Epidermal melanocyte (primary cell): ENCODE measurements at regions not wholly inside any gene's neighbourhood (a gene's known extent, or its start where the extent isn't known, plus 50 kb on each side); places are given as distances from the start of the nearest gene placed in this dataset.
"Not testable (repeated sequence)": the region's sequence is repeated elsewhere in the genome, so short reads cannot be mapped to it uniquely, and the experiment has no call there.

Experiments used
- DNase-seq: peaks from one replicate; pipeline ENCODE4 v3.0.0; 2011; ENCODE audit warnings: low spot score; ENCODE audit not compliant: insufficient read length

DNA sequence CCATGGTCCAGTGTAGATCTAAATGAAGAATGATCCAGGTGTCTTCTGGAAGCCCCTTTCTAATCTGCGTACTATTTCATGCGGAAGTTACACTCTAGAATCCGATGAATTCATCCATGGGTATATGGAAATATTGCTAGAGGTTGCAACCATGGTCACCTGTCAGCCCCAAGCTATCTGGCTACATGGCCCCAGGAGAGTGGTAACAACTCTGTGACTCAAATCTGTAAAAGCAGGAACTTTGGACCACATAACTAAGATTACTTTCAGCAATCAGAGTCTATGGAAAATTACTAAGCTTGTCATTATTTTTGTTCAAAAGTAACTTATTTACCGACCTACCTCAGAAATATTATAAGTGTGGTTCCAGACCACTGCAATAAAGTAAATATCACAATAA lies 150.6 kb upstream of the MED14 start:
- no peak for DNase-seq

DNA sequence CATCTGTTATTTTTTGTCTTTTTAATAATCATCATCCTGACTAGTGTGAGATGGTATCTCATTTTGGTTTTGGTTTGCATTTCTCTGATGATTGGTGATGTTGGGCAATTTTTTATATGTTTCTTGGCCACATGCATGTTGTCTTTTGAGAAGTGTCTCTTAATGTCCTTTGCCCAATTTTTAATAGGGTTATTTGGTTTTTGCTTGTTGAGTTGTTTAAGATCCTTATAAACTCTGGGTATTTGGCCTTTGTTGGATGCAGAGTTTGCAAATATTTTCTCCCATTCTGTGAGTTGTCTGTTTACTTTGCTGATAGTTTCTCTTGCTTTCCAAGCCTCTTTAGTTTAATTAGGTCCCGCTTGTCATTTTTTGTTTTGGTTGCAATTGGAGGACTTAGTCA lies 152.1 kb upstream of the MED14 start:
- no peak for DNase-seq

DNA sequence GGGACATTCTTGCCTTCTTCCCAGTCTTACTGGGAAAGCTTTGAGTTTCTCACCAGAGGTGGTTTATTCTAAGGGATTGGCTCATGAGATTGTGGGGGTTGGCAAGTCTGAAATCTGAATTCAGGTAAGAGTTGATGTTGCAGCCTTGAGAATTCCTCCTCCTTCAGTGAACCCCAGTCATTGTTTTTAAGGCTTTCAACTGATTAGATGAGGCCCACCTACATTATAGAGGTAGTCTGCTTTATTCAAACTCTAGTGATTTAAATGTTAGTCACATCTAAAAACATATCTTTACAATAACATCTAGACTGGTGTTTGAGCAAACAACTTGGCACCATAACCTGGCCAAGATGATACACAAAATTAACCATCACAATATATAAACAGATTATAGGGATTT lies 156.5 kb upstream of the MED14 start:
- DNase-seq, result no peak

DNA sequence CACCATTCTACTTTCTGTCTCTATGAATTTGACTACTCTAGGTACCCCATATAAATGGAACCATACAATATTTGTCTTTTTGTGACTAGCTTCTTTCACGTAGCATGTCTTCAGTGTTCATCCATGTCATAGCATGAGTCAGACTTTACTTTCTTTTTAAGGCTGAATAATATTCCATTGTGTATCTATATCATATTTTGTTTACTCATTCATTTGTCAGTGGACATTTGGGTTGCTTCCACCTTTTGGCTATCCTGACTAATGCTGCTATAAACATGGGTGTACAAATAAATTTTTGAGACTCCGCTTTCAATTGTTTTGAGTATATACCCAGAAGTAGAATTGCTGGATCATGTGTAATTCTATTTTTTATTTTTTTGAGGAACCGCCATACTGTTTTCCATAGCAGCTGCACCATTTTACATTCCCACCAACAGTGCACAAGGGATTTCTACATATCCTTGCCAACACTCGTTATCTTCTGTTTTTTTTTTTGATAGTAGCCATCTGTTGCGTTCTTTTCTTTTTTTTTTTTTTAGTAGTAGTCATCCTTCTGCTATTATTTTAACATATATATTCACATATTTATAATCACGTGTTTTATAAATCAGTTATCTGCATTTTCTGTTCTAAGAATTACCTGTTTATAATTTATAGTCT lies 158.0 kb upstream of the MED14 start:
- no peak for DNase-seq

DNA sequence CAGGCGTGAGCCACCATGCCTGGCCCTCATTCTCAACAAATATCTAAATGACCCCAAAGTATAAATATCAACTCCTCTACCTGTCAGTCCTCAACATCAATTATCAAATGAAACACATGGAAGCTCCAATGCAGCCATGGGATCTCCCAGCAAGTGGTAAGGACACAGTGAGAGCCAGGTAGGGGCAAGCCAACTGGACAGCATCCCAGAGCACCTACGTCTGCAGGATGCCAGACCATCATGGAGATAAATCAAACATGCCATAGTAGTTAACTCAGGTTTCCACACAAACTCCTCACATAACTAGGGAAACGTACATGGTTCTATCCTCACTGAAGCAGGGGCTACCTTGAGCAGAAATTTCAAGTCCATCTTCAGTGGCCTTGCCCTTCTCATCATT lies 159.9 kb upstream of the MED14 start:
- DNase-seq, result no peak

DNA sequence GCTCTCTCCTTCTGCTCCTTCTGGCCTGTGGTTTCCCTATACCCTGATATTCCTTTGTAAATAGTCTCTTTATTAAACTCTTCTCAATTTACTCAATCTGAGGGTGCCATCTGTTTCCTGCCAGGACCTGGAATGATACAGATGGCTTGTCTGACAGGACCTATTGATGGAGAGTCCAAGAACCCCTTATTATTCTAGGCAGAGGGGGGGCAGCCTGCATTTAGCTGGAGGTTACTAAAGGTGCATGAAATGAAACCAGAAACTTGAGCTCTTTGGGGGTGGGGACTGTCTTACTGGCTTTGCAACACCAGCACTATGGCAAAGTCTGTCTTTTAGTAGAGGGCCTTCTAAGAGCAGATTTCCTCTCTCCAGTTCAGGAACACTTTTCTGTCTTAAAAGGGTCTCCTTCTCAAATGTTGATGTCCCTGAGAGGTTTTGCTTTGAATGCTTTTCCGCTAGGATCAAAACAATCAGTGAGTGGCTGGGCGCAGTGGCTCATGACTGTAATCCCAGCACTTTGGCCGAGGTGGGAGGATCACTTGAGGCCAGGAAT lies 162.5 kb upstream of the MED14 start:
- no peak for DNase-seq

DNA sequence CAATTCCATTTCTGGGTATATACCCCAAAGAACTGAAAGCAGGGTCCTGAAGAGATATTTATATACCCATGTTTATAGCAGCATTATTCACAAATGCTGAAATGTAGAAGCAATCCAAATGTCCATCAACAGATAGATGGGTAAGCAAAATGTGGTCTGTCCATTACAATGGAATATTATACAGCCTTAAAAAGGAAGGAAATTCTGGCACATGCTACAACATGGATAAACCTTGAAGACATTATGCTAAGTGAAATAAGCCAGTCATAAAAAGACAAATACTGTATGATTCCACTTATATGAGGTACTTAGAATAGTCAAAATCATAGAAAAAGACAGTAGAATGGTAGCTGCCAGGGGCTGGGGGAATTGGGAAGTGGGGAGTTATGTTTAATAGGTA lies 169.4 kb upstream of the MED14 start:
- not testable (repeated sequence) for DNase-seq

DNA sequence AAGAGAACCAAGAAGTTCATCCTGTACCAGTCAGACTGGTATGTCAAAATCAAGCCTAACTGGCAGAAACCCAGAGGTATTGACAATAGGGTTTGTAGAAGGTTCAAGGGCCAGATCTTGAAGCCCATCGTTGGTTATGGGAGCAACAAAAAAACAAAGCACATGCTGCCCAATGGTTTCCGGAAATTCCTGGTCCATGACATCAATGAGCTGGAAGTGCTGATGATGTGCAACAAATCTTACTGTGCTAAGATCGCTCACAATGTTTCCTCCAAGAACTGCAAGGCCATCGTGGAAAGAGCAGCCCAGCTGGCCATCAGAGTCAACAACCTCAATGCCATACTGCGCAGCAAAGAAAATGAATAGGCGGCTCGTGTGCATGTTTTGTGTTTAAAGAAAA lies 172.7 kb upstream of the MED14 start:
- DNase-seq, result no peak

DNA sequence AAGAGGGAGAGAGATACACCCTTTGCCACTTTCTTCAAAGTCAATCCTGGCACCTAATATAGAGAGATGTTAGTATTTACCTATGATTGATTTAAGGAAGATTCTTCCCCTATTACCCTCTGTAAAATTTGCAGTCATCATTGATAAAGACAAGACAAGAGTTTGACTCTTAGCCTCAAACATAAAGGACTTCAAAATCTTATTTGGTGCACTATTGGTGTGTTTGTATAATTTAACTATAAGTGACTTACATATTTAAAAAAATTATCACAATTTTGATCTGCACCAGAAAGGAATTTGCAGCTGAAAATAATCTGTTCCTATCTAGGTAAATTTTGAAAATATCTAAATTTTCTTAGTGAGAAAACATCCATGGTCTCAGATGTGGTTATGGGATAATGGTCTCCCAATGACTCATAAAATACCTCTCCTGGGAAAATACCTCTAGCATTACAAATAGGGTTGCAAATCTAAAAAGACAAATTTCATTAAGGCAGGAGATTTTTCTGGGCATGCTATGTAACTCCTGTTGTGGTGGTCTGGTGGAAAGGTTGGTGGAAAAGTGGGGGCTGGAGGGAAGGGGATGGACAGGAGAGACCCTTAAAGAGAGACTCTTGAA lies 173.6 kb upstream of the MED14 start:
- DNase-seq, result peak; percentile 16

DNA sequence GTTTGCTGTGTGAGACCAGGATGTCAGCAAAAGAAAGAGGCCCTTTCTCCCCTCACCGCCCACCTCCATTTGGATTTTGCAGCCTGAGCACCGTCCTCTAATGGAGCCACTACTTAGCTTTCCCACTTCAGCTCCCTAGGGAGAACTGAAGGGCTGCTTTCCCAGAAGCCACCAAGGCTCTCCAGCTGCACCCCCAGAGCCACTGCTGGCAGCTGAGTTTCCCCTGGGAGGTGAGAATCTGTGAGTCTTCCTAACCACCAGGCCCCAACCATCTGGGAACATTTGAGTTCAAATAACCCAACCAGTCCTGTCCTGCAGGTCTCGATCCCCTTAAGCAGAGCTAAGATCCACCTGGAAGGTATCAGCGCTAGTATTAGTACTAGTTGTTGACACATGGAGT lies 173.1 kb upstream of the USP9X start:
- DNase-seq, result no peak

DNA sequence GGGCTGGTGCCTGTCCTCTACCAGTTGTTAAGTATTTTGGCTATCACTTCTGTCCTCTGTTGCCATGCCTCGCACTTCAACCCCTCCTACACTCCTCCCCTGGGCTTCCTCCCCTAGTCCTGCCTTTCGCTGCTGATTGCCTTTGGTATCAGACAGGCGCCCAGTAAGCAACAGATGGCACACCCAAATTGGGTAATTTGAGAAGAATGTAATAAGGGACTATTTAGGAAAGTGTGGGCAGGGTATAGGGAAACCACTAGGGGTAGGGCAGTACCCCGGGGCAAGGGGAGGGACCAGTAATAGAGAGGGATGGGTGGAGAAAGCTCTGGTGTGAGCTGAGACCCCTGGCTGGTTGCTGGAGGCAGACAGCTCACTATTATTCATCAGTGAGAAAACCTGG lies 172.7 kb upstream of the USP9X start:
- no peak for DNase-seq

DNA sequence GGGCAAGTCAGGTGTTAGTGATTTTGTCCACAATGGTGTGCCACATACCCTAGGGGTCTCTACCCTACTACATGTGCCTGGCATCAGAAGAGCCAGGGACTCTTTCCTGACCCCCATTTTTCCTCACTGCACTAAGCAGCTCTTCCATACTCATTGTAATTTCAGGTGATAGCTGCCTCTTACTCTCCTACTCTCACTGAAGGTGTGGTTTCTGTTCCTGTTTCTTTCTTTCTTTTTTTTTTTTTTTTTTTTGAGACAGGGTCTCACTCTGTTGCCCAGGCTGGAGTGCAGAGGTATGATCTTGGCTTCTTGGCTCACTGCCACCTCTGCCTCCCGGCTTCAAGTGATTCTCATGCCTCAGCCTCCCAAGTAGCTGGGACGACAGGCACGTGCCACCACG lies 164.9 kb upstream of the USP9X start:
- DNase-seq, result no peak

DNA sequence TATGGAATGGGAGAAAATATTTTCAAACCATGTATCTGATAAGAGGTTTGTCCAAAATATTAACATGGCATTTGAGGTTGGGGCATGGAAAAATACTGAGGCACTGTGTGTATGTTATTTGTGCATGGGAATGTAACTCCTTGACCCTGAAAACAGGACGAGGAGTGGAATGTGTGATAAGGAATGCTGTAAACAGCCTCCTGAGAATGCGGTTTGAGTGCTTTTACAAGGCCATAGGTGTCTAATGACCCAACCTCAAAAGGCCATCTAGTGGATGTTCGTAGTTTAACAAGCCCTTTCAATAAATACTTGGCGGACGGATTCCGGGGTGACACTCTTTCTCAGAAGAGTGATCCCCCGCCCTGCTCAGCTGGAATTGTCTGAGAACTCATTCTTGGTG lies 162.9 kb upstream of the USP9X start:
- no peak for DNase-seq

DNA sequence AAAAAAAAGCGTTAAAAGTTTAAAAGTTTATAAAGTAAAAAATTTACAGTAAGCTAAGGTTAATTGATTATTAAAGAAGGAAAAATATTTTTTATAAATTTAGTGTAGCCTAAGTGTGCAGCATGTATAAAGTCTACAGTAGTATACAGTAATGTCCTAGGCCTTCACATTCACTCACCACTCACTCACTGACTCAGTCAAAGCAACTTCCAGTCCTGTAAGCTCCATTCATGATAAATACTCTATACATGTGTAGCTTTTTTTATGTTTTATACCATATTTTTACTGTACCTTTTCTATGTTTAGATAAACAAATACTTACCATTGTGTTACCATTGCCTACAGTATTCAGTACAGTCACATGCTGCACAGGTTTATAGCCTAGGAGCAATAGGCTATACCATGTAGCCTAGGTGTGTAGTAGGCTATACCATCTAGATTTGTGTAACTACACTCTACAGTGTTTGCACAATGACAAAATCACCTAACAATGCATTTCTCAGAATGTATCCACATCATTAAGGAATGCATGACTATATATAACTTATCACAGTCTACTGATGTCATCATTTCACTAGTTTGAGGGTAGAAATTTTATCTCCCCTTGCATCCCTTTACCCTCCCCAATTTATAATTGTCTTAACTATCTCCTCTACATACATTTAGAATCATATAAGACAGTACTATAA lies 158.4 kb upstream of the USP9X start:
- not testable (repeated sequence) for DNase-seq

DNA sequence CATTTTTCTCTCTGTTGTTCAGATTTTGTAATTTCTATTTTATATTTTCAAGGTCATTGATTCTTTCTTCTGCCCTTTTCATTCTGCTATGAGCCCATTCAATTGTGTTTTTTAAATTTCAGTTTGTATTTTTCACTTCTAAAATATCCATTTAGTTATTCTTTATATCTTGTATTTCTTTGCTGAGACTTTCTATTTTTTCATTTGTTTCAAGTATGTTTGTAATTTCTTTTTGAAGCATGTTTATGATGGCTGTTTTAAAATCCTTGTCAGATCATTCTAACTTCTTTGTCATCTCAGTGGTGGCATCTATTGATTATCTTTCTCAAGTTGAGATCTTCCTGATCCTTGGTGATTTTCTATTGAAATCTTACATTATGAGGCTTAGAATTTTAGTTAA lies 157.2 kb upstream of the USP9X start:
- no peak for DNase-seq

DNA sequence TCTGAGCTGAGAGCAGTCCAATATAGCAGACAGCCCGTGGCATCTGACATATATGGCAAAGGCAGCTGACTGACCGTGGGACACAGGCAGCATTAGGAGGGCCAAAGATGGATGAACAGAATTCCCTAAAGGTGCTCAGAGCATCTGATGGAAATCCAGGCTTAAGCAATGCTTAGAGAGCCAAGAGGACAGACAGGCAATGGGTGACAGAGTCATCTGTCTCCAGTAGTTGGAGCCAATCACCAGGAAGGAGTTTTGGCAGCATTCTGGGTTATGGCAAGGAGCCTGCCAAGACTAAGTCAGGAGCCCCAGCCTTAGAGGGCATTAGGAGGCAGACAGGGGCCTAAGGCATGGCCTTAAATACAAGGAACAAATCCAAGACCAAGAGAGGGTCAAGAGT lies 153.3 kb upstream of the USP9X start:
- DNase-seq, result no peak

DNA sequence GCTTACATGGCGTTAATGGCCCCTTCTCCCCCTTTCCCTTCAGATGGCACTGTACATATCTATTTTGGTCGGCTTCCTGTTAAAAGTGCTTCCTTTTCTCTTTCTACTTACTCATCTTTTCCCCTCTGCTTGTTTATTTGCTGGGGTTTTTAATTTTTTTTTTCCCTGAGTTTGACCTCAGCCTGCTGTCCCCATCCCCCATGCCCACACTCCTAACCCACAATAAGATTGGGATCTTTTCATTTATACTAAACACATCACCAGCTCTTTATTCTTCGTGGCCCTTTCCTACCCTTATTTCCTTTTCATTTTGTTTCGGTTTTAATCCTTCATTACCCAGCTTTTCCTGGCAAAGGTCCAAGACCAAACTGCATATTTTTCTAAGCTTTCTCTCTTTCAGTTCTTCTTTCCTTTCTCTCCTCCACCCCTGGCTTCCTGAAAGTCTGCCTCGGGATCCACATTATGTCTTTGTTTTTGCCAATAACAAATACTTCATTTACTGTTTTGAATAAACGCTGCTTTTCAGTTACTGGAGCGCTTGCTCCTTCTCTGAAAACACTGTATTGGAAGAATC lies 152.0 kb upstream of the USP9X start:
- no peak for DNase-seq

DNA sequence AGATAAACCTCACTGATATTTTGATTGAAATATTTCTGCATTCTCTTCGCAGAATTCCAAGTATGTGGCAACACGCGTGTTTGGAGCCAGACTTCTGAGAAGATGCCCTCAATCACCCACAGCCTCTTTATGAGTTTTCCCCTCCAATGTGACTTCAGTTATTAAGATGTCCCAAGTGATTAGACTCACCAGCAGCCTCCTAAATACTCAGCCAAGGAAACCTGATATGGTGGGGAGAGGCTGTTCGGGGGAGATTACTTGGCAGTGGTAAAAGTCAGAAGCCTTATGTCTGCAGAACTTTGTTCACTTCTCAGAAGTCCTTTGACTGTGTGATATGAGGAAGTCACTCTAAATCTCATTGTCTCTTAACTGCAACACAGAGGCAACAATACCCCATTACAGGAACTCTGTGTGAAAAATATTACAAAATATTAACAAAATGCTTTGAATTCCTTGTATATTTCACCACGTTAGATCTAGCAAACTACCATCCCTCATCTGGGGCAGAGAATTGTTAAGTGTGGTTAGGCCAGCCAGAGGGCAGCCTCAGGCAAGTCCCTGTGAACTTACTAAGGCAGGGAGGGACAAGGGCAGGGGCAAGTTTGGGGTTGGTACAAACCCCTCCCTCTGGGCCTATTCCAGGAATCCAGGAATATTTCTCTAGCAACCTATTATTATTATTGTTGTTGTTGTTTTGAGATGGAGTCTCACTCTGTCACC lies 151.4 kb upstream of the USP9X start:
- no peak for DNase-seq

DNA sequence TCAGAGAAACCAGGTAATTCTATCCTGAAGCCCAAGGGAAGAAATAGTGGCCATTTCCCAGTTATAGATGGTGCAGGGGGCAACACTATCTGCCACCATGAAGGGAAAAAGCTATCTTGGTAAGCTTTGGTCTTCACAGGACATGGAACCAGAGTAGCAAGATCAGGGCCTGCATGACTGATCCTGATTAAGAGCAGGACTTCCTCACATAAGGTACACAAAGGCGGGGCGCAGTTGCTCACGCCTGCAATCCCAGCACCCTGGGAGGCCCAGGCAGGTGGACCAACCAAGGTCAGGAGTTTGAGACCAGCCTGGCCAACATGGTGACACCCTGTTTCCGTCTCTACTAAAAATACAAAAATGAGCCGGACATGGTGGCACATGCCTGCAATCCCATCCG lies 148.4 kb upstream of the USP9X start:
- no peak for DNase-seq

DNA sequence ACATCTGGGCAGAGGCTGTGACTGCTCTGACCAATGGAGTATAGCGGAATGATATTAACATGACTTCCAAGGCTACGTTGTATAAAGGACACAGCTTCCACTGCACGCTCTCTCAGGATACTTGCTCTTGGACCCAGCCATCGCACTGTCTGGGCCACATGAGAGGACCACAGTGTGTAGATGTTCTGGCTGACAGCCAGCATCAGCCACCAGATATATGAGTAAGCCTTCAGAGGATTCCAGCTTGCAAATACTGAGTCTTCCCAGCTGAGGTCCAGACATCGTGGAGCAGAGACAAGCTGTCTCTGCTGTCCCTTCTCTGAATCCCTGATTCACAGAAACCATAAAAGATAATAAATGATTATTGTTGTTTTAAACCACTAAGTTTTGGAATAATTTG lies 146.8 kb upstream of the USP9X start:
- DNase-seq, result no peak

DNA sequence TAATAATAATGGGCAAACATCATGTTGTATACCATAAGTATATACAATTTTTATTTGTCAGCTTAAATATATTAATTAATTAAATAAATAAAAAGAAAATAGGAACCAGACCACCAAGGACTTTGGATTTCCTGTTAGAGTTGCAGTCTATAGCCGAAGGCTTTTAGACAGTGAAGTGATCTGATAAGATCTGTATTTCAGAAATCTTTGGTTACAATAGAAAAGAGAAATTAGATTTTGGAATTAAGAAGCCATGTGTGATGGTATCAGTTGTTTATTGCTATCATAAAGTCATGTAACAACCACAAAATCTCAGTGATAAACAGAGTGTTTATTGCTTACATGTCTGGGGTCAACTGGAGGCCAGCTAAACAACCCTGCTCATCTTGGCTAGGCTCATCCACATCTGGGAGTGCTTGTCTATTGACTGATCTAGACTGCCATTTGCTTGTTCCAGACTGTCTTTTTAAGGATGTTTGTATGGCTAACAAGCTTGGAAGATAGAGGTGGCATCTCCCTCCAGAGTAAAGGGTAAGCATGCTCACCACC lies 142.1 kb upstream of the USP9X start:
- DNase-seq, result no peak

DNA sequence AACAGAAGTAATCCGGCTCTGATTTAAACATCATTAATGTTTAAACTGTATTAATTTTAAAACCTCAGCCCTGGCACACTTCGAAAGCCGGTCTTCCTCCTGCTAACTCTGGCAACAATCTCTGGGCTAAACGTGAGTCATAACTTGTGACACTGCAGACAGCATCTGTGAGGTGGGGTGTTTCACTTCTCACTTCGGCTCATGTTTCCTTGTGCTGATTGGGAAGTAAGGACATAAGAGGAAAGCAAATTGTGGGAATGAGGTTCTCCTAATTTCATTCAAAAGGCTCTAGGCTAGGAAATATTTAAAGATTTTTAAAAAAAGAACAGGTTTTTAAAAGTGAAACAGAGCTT lies 139.9 kb upstream of the USP9X start:
- no peak for DNase-seq
